GM21526 (cell line): ENCODE measurements at regions not wholly inside any gene's neighbourhood (a gene's known extent, or its start where the extent isn't known, plus 50 kb on each side); places are given as distances from the start of the nearest gene placed in this dataset.

ENCODE experiments used
- ATAC-seq: cut with Tn5 transposase; IDR thresholded peaks from one replicate; pipeline ENCODE4 v1.9.1; 2021; ENCODE audit warnings: moderate library complexity; ENCODE audit not compliant: unreplicated experiment, low FRiP score

DNA sequence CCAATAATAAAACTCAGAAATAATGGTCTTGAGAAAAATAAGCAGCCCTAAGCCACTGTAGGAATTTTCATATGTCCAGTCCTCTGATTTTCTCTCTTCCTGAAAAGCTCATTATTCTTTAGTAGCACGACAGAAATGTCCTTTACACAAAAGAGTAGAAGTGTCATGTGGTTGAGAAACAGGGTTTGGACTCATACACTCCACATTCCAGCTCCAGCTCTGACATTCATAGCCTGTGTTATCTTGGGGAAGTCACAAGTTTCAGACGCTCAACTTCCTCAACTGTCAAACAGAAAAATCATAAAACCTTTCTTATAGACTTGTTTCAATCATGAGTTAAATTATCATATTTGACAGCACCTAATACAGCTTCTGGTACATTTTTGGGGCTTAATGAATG is 511.5 kb downstream of the TNS1 start:
- ATAC-seq = no peak

DNA sequence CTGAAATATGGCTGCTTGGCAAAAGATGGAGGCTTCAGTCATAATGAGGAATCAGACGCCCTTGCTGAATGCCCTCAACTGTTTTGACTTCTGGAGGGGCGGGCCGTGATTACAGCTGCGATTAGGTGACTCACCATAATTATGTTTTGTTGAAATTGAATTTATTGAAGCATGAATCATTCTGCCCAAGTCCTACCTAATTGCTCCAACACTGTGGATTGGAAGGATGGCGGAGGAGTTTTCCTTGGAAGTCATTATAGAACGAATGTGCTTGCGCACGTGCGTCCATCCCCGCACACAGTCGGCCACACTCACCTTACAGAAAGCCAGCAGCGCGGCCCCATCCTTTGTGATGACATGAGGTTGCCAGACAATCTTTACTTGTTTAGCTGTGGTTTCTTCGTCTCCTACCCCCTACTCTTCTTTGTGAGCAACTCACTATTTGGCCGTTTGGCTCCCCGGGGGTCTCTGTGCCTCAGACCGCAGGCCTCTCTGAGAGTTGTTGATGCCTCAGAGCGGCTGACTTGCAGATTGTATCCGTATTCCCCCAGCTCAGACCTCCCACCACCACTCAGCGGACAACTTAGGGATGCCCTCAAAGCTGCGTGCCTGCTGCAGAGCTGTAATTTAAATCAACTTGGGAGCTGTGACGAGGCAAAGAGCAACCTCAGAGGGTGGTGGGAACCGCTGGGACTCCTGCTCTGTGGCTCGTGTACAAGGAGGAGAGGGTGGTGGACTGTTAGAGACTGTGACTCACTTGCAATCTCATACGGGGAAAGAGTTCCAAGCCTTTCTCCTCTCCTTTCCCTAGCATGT is 513.4 kb downstream of the TNS1 start:
- ATAC-seq = no peak

DNA sequence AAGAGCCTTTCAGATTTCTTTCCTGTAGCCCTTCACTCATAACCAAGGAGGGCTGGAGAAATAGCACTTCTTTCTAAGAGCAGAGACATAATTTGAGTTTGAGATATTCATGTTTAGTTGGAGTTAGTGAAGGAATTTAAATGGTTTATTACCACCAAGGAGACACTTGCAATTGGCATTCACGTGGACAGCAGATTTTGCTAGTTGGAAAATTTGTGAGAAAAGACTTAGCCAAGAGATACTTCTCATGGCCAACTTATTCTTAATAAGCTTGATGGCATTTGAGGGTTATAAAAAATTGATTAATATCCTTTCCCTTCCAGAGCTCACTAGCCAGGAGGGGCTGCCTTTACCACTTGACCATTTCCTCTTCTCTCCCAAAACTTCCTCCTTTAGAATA is 518.7 kb downstream of the TNS1 start:
- no peak for ATAC-seq

DNA sequence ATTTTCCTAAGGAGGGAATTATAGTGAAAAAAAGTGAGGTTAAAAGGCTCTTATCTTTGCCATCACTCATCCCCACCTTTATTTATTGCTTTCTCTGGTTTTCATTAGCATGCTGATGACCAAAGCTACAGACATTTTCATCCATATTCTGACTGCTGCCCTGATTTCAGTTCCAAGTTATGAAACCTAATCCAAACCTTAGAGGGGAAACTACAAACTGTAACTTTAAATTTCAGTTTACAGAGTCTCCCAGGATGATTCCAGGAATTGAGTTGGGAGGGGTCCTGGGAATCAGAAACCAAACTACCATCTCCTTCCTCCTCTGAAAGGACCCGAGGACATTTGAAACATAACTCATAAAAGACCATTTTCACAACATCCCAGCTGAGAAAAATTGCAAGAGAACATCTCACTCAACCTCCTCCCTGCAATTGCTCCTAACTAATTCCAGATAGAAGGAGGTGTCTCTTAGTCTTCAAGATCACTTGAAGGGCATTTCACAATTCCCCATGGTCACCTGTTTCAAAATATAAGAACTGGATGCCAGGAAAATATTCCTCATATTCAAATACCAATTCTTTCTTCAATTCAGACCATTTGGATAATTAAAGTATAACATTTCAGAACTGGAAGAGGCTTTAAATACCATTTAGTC is 520.6 kb downstream of the TNS1 start:
- ATAC-seq = no peak

DNA sequence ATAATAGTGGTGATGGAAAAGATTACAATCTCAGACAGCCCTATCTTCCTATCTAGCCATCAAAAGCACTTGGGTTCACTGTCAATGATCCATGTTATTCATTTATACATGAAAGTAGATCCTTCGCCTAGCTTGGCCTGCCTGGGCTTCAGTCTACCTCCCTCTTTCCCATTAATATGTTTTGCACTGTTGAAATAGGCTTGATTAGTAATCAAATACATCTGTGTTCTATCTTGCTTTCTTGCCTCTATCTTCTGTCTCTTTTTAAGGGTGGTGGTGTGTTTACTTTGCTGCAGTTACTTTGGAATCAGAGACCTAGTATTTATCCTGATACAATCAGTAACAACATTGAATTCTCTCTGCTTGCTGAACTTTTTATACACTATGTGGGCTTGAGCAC is 521.2 kb downstream of the TNS1 start:
- no peak for ATAC-seq

DNA sequence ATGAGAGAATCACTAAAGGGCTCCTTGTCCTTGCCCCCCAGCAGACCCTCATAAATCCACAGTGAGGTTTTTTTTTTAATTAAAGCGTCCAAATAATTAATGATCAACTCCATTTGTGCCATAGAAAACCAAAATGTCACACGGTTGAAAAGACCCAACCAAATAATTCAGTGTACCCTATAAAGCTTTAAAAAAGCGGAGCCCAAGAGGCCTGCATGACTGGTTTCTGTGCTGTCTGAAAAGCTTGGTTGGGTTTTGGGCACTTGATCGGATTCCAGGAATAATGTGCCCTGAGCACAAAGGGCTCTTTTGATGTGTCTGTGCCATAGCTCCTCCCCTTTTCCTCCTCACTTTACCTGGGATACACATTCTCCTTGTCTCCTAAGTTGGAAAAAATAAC is 523.2 kb downstream of the TNS1 start:
- no peak for ATAC-seq

DNA sequence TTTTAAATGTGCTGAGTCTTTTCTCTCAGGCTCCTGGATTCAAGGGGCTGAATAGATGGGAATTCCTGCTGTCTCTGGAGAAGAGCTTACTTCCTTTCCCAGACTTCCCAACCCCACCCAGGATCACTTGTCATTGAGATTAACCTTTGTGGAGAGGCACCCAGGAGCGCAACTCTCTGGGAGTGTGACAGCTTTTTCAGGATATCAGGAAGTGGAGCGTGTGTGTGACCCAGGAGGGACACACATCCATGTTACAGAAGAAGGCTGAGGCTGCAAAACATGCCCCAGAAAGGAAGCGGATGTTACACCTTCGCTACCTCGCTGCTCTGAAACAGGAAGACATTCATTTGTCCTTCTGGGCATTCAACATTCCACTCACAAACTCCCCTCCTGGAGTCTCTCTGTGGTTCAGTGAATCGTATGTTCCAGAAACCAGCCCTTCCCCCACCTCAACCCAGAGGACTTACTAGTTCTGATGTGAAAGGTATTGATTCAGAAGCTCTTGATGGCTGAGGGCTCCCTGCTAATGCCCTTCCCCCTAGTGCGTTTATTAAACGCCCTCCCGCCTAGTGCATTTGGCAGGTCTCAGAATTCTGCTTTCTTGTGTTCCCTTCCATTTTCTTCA is 523.9 kb downstream of the TNS1 start:
- no peak for ATAC-seq

DNA sequence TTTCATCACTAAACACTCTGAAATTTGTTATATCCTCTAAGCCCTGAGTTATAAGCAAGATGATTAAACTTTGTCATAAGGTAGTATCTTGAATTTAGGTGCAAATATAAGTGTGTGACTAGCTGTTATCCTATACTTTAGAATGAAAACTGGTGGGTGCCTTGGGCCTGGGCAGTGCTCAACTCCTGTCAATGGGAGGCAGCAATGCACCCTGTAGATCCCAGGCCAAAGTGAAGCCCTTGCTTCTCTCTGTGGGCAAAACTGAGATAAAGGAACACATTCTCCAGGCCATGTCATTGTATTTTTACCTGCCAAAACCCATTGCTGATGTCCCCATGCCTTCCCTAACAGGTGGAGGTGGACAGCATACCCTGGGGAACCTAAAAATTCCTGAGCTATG is 525.2 kb downstream of the TNS1 start:
- ATAC-seq = no peak

DNA sequence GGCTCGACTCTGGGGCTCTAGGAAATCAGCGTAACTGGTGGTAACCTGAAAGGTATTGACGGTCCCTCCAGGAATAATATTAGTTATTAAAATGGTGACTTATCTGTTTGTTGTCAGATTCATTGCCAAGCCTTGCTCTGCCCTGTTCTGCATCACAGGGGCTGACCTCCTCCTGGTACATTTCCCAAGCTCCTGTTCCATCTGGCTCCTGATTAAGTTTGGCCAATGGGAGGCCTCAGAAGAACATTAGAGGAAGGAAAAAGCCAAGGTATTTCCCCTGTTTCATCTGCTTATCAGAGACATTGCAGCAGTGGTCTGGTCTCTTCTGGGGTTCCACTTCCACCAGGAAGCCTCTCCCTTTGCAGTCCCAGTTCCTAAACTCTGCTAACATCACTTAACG is 527.0 kb downstream of the TNS1 start:
- no peak for ATAC-seq

DNA sequence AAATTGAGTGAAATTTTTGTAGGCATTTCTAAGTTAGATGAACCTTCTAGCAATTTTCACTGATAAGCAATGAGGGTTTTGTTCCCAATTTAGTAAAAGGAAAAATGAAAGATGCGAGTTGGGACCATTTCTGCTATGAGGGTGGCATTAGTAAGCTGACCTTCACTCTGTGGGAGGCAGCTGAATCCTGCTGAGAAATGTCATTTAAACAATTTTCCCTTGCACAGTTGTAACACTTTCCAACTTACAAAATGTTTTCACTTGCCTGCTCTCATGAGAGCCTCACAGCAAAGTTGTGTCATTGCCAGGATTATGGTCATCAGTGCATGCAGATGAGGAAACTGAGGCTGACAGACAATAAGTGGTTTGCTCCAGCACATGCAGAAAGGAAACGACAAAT is 527.7 kb downstream of the TNS1 start:
- no peak for ATAC-seq

DNA sequence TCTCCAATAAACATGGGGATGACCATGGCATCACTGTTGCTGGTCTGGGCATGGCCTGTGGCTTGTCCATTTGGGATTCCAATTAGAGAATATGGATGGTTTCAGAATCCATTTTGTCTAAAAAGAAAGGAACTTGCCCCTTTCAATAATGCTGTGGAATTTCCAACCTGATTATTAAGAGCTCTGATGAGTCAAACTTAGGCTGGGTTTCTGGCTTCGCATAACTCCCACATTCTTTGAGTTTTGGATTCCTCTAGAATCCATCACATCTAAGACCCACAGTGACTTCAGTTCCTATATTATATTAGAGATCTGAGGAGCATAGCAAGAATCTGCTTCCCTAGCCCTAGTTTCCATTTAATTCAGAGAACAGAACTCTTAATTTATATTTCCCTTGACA is 531.5 kb downstream of the TNS1 start:
- ATAC-seq = no peak

DNA sequence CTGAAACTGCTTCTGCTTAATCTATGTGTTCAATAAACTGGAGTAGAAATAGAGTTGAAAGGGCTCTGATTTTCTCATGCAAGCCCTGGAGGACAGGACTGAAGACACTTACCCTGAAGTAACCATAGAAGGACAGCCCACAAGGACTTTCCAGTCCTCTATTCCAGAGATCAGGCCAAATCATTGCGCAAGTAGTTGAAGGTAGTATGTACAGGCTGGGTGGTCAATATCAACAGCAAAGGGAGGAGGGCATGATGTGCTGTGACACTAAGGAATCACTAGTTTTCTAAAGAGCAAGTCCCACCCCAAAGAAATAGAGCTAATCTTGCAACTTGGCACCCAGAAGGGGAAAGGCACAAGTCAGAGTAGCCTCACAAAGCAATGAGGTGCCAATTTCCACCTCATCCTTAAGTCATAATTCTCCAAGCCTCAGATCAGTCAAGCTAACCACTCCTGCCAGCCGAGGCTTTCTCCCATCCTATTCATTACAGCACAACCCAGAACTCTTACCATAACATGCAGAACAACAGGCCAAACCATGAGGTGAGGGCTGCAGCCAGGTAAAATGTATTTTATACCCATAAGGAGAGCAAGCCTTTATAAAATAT is 533.5 kb downstream of the TNS1 start:
- no peak for ATAC-seq

DNA sequence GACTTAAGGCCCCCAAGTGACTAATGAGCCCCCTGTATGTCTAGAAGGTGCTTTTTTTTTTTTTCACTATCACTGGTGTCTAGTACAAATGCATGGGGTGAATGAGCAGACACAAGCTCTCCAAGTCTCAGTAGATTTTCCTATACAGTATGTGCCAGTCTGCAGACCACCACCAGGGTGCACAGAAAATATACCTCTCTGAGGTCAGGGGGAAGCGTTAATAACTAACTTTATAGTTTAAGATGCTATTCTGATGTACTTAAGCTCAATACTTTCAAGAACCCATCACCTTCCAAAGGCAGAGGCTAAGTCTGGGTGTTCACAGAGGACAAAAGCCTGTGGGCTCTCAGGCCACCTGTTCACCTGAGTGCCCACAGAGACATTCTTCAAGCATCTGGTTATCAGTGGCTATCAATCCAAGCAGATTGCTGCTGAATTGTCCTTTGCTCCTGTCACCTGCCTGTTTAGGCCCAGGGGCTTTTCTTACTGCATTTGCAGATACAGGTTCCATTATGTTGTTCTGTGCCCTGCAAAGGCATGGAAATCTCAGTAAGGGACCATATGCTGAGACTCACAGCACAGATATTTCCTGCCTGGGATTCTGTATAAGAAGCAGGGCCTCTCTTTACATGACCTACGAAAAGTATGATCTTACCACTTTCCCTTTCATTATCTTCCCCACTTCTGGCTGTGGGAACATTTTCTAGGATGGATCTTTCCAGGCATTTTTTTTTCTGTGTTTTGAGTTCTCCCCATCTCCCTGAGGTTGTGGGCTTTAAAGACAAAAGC is 534.6 kb downstream of the TNS1 start:
- no peak for ATAC-seq

DNA sequence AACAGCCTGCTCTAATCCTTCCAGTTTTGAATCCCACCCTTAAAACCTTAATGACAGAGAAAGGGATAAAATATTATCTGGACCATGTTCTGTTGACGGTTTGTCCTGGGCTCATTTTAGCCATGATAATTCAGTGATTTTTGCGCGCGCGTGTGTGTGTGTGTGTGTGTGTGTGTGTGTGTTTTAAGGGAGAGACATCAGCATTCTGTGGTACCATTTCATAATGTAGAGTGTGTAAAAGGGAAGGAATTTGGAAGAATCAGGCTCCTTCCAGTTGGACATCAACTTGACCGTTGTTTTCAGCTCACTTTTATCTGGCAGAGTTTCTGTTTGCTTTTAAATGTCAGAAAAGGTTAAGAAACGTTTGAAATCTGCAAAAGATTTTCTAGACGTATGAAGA is 535.5 kb downstream of the TNS1 start:
- no peak for ATAC-seq

DNA sequence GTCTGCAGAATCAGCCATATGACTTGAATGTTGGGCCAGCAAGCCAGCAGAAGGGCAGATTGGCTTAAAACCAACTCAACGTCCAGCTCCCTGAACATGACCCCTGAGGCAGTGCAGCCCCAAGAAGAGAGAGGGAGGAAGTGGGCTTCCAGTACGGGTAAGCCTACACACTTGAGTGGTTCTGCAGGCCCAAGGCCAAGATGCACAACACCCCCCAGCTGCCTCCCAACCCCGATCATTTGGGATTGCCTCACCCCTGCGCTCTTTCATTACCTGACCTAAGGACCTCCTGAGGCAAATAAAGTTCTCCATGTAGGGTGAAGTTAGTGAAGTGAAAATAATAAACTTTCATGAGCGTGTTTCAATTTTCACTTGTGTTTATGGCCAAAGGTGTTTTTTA is 536.0 kb downstream of the TNS1 start:
- ATAC-seq = no peak

DNA sequence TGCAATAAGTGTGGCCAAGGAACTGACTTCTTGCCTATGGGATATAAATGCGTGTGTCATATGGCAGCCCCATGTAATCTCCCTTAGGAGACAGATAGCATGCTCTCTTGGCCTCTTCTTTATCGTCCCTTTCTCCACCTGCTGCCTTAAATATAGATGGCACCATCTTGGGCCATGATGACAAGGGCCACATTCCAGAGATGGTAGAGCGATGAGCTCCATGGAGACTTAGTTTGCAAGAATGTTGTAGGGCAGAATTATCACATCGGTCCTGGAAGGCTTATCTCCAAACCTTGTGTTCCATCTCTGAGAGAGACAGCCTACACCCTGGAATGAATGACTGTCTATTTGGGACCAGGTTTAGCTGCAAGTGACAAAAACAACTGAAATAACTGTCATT is 536.7 kb downstream of the TNS1 start:
- ATAC-seq = no peak

DNA sequence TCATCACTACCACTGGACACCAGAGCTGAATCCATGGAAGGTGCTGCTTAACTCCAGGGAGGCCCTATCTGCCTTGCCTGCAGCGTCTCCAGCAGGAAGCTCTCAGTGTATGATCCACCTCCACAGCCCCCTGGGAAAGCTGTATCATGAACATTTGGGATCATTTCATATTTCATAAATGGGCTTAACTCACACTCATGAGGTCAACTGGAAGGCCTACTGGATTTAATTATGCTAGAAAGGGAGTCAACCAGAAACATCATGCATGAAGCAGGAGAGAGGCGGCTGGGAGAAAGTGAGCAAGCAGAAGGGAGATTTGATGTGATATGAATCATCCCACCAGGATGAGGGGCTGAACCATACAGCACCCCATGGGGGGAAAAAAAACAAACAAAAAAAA is 537.7 kb downstream of the TNS1 start:
- no peak for ATAC-seq

DNA sequence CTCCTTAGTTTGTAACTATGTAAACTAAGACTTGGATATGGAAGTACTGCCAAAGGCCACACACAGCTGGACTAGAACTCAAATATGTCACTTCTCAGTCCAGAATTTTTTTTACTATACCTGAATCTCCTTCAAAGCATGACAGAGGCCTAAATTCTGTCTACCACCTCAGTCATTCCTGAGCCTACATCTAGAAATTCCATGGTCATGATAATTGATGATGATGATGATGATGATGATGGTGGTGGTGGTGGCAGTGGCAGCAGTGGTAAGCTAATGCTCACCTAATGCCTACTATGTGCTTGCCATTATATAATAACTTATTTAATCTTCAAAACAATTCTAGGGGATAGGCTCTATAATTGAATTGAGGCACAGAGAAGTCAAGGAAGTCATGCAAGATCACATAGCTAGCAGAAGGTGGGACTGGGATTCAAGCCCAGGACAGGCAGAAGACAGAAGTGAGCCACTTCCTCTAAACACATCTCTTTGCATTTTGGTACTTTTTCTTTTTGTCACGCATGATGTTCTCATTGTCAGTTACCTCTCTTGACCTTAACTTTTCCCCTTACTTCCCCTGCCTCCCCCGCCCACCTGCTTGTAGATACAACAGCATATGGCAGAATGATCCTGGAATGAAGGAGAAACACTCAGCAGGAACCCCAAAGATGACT is 539.3 kb downstream of the TNS1 start:
- ATAC-seq = no peak

DNA sequence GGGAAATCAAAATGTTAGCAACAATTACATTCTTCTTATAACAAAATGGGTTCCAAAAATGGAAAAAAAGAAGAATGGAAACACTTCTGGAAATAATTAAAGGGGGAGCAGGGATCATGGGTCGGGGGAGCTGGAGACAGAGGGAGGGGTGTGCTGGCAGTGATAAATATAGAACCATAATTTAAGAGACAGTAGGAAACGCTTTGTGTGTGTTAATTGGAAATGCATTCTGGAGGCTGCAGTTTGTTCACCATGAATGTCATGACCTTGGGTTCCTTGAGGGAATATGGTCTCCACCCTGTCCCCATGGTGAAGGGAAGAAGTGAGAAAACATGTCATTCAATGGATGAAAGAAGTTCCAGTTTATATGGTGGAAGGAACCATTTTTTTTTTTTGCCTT is 540.7 kb downstream of the TNS1 start:
- ATAC-seq = no peak

DNA sequence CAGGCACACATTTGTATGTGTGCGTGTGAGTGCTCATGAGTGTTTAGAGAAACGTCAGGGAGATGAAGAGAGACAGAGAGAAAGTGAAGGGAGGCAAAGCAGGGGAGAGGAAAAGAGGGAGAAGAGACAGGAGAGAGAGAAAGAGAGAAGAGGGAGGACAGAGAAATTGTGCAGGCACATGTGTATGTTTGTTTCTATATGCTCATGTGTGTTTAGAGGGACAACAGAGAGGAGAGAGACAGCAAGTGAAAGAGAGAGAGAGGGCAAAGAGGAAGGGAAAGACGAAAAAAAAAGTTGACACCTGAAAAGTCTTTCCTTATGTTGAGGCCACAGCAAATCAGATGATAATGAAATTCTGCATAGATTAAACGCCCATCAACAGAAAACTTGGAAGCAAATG is 541.1 kb downstream of the TNS1 start:
- ATAC-seq = no peak
